A673 (cell line): ENCODE measurements at regions not wholly inside any gene's neighbourhood (a gene's known extent, or its start where the extent isn't known, plus 50 kb on each side); places are given as distances from the start of the nearest gene placed in this dataset.

ENCODE experiments used
- EZH2 ChIP-seq: fragments of 200-600 bp; sonication (generic); IDR thresholded peaks from 2 replicates; pipeline ENCODE4 v1.6.1; 2017; ENCODE audit warnings: borderline replicate concordance, low read depth, mild to moderate bottlenecking, mixed read lengths, antibody characterized with exemption, low read length; ENCODE audit not compliant: poor library complexity, severe bottlenecking
- TF ChIP-seq, protein P1 (sequence below): fragments of 300-800, 200-600 bp; sonication (generic); conservative IDR thresholded peaks from 2 replicates; pipeline ENCODE4 v1.5.1; 2017; ENCODE audit warnings: low read depth, mild to moderate bottlenecking, antibody characterized with exemption, low read length, moderate library complexity, mixed read lengths

- TF ChIP-seq, protein P1, sequence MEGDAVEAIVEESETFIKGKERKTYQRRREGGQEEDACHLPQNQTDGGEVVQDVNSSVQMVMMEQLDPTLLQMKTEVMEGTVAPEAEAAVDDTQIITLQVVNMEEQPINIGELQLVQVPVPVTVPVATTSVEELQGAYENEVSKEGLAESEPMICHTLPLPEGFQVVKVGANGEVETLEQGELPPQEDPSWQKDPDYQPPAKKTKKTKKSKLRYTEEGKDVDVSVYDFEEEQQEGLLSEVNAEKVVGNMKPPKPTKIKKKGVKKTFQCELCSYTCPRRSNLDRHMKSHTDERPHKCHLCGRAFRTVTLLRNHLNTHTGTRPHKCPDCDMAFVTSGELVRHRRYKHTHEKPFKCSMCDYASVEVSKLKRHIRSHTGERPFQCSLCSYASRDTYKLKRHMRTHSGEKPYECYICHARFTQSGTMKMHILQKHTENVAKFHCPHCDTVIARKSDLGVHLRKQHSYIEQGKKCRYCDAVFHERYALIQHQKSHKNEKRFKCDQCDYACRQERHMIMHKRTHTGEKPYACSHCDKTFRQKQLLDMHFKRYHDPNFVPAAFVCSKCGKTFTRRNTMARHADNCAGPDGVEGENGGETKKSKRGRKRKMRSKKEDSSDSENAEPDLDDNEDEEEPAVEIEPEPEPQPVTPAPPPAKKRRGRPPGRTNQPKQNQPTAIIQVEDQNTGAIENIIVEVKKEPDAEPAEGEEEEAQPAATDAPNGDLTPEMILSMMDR = no peak
- no peak for TF ChIP-seq EZH2
Measured at GRCh38 chr4:173998471-173999144, 284.9 kb downstream of the FBXO8 start.
